Thyroid gland (tissue), 4 donors: ENCODE measurements at regions not wholly inside any gene's neighbourhood (a gene's known extent, or its start where the extent isn't known, plus 50 kb on each side); places are given as distances from the start of the nearest gene placed in this dataset.

Experiments
- POLR2A ChIP-seq, 2 donors: fragments of 450-650 bp; IDR thresholded peaks; one replicate each; pipeline ENCODE4 v1.6.1; 2017; ENCODE audit warnings: antibody characterized with exemption in 2 of 2, mild to moderate bottlenecking in 2 of 2, moderate library complexity in 1 of 2
- TF ChIP-seq, protein P1 (sequence below), 6 experiments: fragments of 200-600 bp in 3 of 6; fragments of 450-650 bp in 3 of 6; sonication (generic) in 3 of 6; IDR thresholded peaks; one replicate each; pipeline ENCODE4 v1.5.1; 2016 to 2019; ENCODE audit warnings: antibody characterized with exemption in 6 of 6, mild to moderate bottlenecking in 2 of 6, inconsistent platforms in 1 of 6, moderate library complexity in 1 of 6

DNA sequence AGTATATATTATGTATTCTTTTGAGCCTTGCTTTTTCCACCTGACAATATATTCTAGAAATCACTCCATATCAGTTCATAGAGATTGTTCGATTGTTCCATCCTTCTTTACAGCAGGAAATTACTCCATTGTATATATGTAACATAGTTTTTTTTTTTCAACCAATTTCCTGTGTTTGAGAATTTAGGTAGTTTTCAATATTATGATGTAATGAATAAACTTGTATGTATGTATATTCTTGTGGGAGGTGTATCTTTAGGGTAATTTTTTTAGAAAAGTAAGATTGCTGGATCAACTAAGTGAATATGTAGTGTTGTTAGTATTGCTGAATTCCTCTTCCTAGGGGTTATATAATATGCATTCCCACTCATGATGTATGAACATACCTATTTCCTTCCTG lies 165.9 kb upstream of the PITX1 start:
- TF ChIP-seq, protein P1, sequence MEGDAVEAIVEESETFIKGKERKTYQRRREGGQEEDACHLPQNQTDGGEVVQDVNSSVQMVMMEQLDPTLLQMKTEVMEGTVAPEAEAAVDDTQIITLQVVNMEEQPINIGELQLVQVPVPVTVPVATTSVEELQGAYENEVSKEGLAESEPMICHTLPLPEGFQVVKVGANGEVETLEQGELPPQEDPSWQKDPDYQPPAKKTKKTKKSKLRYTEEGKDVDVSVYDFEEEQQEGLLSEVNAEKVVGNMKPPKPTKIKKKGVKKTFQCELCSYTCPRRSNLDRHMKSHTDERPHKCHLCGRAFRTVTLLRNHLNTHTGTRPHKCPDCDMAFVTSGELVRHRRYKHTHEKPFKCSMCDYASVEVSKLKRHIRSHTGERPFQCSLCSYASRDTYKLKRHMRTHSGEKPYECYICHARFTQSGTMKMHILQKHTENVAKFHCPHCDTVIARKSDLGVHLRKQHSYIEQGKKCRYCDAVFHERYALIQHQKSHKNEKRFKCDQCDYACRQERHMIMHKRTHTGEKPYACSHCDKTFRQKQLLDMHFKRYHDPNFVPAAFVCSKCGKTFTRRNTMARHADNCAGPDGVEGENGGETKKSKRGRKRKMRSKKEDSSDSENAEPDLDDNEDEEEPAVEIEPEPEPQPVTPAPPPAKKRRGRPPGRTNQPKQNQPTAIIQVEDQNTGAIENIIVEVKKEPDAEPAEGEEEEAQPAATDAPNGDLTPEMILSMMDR (IDR thresholded peaks at IDR 0.05), result no peak
- TF ChIP-seq POLR2A (IDR thresholded peaks at IDR 0.05), result no peak
